ENCODE measurements at regions not wholly inside any gene's neighbourhood (a gene's known extent, or its start where the extent isn't known, plus 50 kb on each side); places are given as distances from the start of the nearest gene placed in this dataset.

GRCh38 chr15:77749998-77750540 is 117.4 kb upstream of the LINGO1 start:
- DNase-seq, result no peak

GRCh38 chr15:77749236-77749997 is 116.7 kb upstream of the LINGO1 start:
- DNase-seq, result no peak

DNA sequence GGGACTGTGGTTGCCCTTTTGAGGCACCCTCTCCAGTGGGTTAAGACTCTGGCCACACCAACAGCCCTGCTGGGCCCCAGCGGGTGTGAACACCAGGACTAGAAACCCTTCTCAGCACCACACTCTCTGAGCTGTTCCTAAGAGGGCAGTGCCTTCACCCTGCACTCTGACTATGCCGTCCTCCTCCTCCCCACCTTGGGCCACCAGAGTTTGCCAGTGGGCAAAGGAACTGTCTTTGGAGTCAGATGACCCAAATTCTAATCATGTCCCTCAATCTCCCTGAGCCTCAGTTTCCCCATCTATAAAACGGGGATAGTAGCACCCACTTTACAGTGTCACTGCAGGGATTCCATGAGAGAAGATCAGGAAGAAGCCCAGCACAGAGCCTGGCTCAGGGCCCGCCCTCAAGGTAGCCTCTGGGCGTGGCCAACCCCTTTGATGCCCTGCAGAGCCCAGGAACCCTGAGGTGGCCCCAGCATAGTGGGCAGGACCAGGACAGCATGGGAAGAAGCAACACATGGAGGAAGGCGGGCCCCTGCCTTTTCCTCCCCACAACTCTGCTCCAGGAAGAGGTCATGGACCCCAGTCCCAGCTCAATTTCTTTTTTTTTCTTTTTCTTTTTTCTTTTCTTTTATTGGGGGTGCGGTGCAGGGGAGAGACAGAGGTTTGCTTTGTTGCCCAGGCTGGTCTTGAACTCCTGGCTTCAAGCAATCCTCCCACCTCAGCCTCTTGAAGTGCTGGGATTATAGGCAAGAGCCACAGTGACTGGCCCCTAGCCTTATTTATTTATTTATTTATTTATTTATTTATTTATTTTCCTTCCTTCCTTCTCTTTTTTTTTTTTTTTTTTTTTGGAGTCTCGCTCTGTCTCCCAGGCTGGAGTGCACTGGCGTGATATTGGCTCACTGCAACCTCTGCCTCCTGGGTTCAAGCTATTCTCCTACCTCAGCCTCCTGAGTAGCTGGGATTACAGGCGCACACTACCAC is 115.7 kb upstream of the LINGO1 start:
- DNase-seq, result no peak

DNA sequence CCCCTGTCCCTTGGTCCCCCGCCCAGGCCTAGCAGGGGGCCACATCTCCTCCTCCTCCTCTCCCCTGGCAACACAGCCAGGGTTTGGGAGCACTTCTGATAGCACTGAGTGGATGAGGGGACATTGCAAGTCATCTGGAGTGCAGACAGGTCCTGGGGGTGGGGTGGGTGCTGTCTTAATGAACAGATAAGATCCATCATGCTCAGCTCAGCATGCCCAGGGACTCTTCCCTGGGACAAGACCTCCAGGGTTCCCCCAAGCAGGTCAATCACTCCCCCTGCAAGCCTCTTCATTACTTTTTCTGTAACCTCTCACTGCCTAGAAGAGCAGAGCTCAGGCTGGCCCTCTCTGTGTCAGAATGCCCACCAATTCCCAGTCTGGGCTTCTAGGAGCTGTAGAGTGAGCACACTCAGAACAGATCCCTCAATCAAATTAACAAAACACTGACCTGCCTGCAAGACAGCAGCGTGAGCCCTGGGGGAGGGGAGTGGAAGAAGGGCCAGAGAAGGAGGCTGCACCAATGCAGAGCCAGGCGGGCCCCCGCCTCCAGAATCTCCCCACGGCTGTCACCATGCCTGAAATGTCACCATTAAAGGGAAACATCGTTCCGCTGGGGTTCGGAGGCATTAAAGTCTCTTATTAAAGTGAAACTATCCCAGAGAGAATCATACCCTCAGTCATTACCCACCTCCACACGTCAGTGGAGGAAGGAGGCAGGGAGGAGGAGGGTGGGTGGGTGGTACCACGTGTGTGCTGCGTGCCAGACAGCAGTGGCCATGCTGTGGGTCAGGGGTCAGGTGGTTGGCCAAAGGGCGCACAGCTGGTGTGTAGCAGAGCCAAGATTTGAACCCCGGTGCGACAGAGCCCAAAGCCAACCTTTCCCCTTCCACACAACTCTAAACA is 114.7 kb upstream of the LINGO1 start:
- no peak for DNase-seq

DNA sequence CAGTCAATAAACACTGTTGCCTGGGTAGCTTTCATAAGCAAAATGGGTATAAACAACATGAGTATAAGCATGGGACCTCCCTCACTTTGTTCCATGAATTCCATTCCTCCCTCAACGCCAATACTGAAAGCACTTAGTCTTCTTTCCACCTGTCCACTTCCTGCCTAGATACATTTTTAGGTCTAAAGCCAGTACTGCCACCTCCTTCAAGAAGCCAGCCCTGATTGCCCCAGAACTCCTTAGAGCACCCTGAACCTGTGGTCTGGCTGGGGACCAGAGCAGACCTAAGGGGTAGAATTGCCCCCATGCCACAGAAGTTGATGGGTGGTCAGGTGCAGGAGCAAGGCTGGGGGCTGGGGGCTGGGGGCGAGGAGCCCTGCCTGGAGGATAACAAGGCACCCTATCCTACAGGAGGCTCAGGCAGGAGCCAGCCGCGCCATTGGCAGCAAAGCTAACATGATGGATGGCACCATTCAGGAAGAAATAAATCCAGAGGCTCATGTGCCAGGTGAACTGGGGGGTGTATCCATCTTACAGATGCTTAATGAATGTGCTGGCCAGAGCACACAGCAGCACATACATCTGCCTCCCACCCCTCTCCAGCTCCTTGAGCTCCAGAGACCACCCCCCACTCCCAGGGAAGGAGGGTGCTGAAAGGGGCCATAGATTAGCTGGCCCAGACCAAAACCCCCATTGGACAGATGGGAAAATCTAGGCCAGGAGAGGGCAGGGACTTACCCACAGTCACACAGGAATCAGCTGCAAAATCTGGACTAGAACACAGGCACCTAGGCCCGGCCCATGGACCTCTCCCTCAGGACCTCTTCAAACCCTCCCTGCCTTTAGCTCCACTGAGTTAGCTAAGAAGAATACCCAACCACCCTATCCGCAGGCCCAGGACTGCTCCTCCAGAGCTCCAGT is 113.8 kb upstream of the LINGO1 start:
- DNase-seq, result no peak

- DNase-seq, result no peak
These were observed 111.7 kb upstream of the LINGO1 start for GRCh38 chr15:77744398-77744797.

DNA sequence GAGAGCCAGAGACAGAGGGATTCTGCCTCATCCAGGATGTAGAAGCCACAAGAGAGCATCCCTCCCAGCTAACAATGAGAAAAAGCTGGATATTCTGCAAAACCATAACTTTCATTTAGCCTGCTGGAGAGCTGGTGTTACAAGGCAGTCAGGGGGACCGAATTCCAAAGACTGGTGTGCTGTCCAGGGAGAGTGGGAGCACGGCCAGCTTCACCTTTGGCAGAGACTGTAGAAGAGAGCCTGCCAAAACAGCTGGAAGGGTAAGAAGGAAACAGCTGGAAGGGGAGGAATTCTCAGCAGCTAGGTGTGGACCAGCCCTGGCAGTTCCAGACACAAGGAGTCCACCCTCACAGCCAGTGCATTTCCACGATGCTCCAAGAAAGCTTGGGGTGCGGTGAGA is 109.9 kb upstream of the LINGO1 start:
- no peak for DNase-seq

- no peak for DNase-seq
These were observed 109.4 kb upstream of the LINGO1 start for GRCh38 chr15:77742127-77742526.

- DNase-seq, result no peak
These were observed 108.4 kb upstream of the LINGO1 start for GRCh38 chr15:77741106-77741505.

DNA sequence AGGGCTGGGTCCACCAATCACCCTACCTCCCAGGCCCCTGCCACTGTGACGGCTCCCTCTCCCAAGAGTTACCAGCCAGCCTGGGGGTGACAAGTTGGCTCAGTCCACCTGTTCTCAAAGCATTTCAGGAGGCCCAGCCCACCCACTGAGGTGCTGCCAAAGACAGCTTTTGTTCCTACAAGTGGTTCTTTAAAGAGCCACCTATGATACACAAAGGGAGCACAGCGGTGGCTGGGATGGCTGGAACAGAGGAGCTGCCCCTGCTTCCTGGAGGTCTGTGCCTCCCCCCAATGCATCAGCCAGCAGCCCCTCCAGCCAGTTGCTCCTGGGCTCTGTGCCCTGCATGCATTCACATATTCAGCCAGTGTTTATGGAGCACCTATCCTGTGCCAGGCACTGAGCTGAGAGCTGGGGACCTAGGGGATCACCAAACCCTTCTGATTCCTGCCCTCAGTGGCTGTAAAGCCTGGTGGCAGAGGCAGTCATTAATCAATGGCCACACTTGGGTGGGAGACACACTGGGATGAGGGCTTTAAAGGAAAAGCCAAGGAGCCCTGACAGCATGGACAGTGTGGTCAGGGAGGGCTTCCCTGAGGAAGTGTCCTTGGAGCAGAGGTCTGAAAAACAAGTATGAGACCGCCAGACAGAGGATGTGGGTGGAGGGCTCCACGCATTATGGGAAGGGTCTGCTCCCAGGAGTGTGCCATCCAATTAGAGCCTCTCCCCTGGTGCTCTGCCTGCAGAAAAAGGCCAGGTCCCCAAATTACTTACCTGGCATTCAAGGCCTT is 107.1 kb upstream of the LINGO1 start:
- DNase-seq, result no peak

DNA sequence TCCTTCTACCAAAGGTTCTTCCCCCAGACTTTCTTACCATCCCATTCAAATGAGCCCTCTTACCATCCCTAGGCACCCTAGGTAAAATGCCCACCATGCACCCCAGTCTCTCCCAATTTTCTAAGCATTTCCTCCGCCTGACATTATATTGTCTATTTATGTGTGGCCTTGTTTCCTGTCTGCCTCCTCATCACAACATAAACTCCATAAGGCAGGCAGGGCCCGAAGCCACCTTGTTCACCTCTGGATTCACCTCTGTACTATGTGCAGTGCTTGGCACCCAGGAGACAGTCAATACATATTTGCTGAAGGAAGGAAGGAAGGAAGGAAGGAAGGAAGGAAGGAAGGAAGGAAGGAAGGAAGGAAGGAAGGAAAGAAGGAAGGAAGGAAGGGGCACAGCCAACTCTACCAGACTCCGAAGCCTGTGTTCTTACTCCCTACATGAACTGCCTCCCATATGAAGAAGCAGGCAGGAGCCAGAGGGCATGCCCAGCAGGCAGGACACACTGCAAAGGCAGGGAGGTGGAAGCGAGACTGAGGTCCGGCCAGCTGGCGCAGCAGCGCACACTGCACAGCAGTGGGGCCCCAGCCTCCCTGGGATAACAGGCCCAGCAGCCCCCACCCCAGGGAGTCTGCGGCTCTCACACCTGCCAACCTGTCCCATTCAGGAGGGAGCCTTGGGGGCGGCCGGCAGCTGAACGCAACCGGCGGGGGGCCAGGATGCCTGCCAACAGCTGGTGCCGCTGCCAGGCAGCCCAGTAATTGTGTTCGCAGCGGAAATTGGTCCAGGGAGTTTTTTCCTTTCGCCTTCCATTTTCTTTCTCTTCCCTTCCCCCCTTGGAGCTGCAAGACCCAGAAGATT is 106.0 kb upstream of the LINGO1 start:
- DNase-seq, result no peak

DNA sequence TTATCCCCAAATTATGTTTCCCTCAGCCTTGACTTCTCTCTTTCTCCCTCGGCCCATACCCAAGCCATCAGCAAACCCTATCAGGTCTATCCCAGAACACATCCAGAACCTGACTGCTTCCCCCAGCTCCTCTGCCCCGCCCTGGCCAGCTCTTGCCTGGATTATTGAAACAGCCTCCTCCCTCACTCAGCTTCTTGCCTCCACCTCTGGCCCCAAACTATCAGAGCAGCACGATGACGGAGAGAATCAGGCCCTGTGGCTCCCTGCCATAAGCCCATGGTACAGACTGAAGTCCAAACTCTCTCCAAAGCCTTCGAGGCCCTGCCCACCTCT is 105.3 kb upstream of the LINGO1 start:
- DNase-seq, result no peak

- no peak for DNase-seq
These were observed 104.7 kb upstream of the LINGO1 start for GRCh38 chr15:77737238-77738037.

DNA sequence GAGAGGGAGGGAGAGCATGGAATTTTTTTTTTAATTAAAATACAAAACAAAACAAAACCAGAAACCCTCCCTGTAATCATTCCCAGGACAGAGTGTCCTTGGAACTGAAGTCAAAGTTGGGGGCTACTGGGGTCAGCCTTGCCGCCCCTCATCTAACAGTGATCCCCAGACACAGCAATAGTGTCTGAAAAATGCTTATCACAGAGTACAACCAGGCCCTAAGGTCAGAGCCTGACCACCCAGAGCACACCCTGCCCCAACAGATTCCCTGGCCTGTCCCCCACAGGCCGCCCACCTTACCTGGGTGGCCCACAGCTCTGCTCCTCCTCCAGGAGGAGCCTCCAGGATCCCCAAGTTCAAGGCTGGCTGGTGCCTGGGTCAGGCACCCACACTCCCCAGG is 101.6 kb upstream of the LINGO1 start:
- no peak for DNase-seq

DNA sequence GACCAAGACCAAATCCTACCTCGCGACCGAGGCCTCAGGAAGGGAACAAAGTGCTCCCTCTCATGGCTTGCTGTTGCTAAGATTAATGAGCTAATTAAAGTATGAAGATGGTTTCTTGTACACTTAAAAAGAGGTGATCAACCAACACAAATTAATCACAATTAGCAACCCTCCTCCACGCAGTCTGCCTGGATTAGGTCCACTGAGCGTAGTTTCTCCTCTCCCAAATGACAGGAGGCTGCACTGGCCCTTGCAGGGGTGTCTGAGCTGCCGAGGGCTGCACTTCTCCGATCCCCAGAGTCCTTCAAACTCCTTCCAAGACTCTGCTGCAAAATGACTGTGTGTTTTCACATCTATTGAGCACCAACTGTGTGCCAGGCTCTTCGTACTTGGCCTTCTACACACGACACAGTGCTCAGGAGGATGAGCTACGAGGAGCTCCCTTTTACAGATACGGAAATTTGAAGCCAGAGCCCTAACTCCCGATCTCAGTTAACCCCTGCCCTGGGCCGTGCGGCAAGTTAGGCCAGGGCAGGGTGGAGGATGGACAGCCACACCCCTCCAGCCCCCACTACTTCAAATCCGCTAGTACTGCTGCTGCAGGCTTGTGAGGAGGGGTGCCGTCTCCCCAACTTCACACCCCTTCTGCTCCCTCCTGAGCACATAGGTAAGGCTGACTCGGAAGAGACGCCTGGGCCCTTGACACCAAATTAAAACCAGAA is 101.0 kb upstream of the LINGO1 start:
- DNase-seq, result no peak

GRCh38 chr15:77732514-77733335 is 100.0 kb upstream of the LINGO1 start:
- no peak for DNase-seq

GRCh38 chr15:77731945-77732344 is 99.2 kb upstream of the LINGO1 start:
- DNase-seq, result no peak
